C4-2B (cell line): ENCODE measurements at regions not wholly inside any gene's neighbourhood (a gene's known extent, or its start where the extent isn't known, plus 50 kb on each side); places are given as distances from the start of the nearest gene placed in this dataset.

Source experiments
- CTCF ChIP-seq: fragments of 450-650 bp; conservative IDR thresholded peaks from 2 replicates; pipeline ENCODE4 v1.5.1; 2017; ENCODE audit warnings: mild to moderate bottlenecking
- ZFX ChIP-seq: fragments of 450-650 bp; IDR thresholded peaks from 2 replicates; pipeline ENCODE4 v1.6.1; 2017

- TF ChIP-seq CTCF (no peak), ZFX (no peak)
These were observed 165.0 kb downstream of the SUCNR1 start for GRCh38 chr3:152038490-152038889.
